HEK293 (cell line): ENCODE measurements at regions not wholly inside any gene's neighbourhood (a gene's known extent, or its start where the extent isn't known, plus 50 kb on each side); places are given as distances from the start of the nearest gene placed in this dataset.

Source experiments
- CTCF ChIA-PET: fragments of 350-600 bp; formaldehyde crosslinking; extraction: SDS; loops from one replicate; lab custom pipeline; 2021; ENCODE audit warnings: antibody characterized with exemption; lab: Yijun Ruan, JAX
- POLR2A ChIA-PET: fragments of 300-600 bp; formaldehyde crosslinking; extraction: SDS; loops from one replicate; lab custom pipeline; 2020; ENCODE audit warnings: antibody characterized with exemption, inconsistent platforms; lab: Yijun Ruan, JAX
- H3K27ac ChIP-seq: fragments of 200-500 bp; sonication (Bioruptor generic); 2 replicates; pipeline ENCODE4 v1.5.1; 2014; ENCODE audit warnings: low read depth, low read length, control low read depth, inconsistent platforms; ENCODE audit errors: extremely low read depth
- H3K36me3 ChIP-seq, 2 experiments: fragments of 200-500 bp in 1 of 2; sonication (Bioruptor generic) in 1 of 2; 1 replicate in 1 of 2; 2 replicates in 1 of 2; pipeline ENCODE4 v1.5.1; 2014 to 2017; ENCODE audit warnings: inconsistent platforms in 2 of 2, low read length in 2 of 2; ENCODE audit not compliant: control insufficient read depth in 2 of 2, insufficient read depth in 1 of 2
- H3K4me1 ChIP-seq: fragments of 200-500 bp; sonication (Bioruptor generic); 2 replicates; pipeline ENCODE4 v1.5.1; 2014; ENCODE audit warnings: mild to moderate bottlenecking, low read length, inconsistent platforms; ENCODE audit not compliant: control insufficient read depth, insufficient read depth
- H3K4me3 ChIP-seq: 2 replicates; pipeline ENCODE4 v1.5.1; 2011; ENCODE audit warnings: low read depth, mild to moderate bottlenecking, control low read depth, low read length, moderate library complexity
- H3K9me3 ChIP-seq: fragments of 200-500 bp; sonication (Bioruptor generic); 2 replicates; pipeline ENCODE4 v1.5.1; 2014; ENCODE audit warnings: low read depth, low read length, inconsistent platforms; ENCODE audit not compliant: control insufficient read depth, insufficient read depth
- GLI4 ChIP-seq: fragments of 450-650 bp; formaldehyde crosslinking; IDR thresholded peaks from 2 replicates; pipeline ENCODE4 v1.5.1; 2016; ENCODE audit warnings: missing biosample characterization, missing genetic modification characterization
- KLF1 ChIP-seq: fragments of 450-650 bp; formaldehyde crosslinking; IDR thresholded peaks from 2 replicates; pipeline ENCODE4 v1.5.1; 2016; ENCODE audit warnings: missing biosample characterization, missing genetic modification characterization
- KLF8 ChIP-seq: fragments of 450-650 bp; formaldehyde crosslinking; IDR thresholded peaks from 2 replicates; pipeline ENCODE4 v1.5.1; 2016; ENCODE audit warnings: missing biosample characterization, missing genetic modification characterization
- PRDM10 ChIP-seq: fragments of 450-650 bp; formaldehyde crosslinking; IDR thresholded peaks from 2 replicates; pipeline ENCODE4 v1.5.1; 2016; ENCODE audit warnings: missing biosample characterization, missing genetic modification characterization
- SALL2 ChIP-seq: fragments of 450-650 bp; formaldehyde crosslinking; IDR thresholded peaks from 2 replicates; pipeline ENCODE4 v1.5.0; 2017; ENCODE audit warnings: missing biosample characterization, mild to moderate bottlenecking, missing genetic modification characterization, borderline replicate concordance
- ZBTB21 ChIP-seq: fragments of 450-650 bp; formaldehyde crosslinking; IDR thresholded peaks from 2 replicates; pipeline ENCODE4 v1.5.1; 2017; ENCODE audit warnings: missing biosample characterization, missing genetic modification characterization
- ZNF114 ChIP-seq: fragments of 450-650 bp; formaldehyde crosslinking; IDR thresholded peaks from 2 replicates; pipeline ENCODE4 v1.5.0; 2017; ENCODE audit warnings: missing biosample characterization, missing genetic modification characterization
- ZNF174 ChIP-seq: fragments of 450-650 bp; formaldehyde crosslinking; IDR thresholded peaks from 2 replicates; pipeline ENCODE4 v1.5.0; 2017; ENCODE audit warnings: missing biosample characterization, mild to moderate bottlenecking, missing genetic modification characterization
- ZNF214 ChIP-seq: fragments of 450-650 bp; formaldehyde crosslinking; IDR thresholded peaks from 2 replicates; pipeline ENCODE4 v1.5.1; 2017; ENCODE audit warnings: missing biosample characterization, mild to moderate bottlenecking, missing genetic modification characterization, borderline replicate concordance
- ZNF266 ChIP-seq: fragments of 450-650 bp; formaldehyde crosslinking; IDR thresholded peaks from 2 replicates; pipeline ENCODE4 v1.5.1; 2016; ENCODE audit warnings: missing biosample characterization, missing genetic modification characterization, low read depth
- ZNF350 ChIP-seq: fragments of 450-650 bp; formaldehyde crosslinking; IDR thresholded peaks from 2 replicates; pipeline ENCODE4 v1.5.0; 2017; ENCODE audit warnings: missing biosample characterization, mild to moderate bottlenecking, missing genetic modification characterization
- ZNF394 ChIP-seq: fragments of 450-650 bp; formaldehyde crosslinking; IDR thresholded peaks from 2 replicates; pipeline ENCODE4 v1.5.1; 2016; ENCODE audit warnings: missing biosample characterization, missing genetic modification characterization, mild to moderate bottlenecking, moderate library complexity, borderline replicate concordance
- ZNF433 ChIP-seq: fragments of 450-650 bp; formaldehyde crosslinking; IDR thresholded peaks from 2 replicates; pipeline ENCODE4 v1.5.1; 2016; ENCODE audit warnings: missing biosample characterization, missing genetic modification characterization, low read depth
- ZNF510 ChIP-seq: fragments of 450-650 bp; formaldehyde crosslinking; IDR thresholded peaks from 2 replicates; pipeline ENCODE4 v1.5.1; 2018; ENCODE audit warnings: mild to moderate bottlenecking, missing genetic modification characterization, missing biosample characterization; ENCODE audit not compliant: insufficient replicate concordance
- ZNF513 ChIP-seq: fragments of 450-650 bp; IDR thresholded peaks from 2 replicates; pipeline ENCODE4 v1.5.1; 2018; ENCODE audit warnings: missing biosample characterization, missing genetic modification characterization
- ZNF544 ChIP-seq: fragments of 450-650 bp; formaldehyde crosslinking; IDR thresholded peaks from 2 replicates; pipeline ENCODE4 v1.5.0; 2017; ENCODE audit warnings: missing biosample characterization, missing genetic modification characterization
- ZNF555 ChIP-seq: fragments of 450-650 bp; formaldehyde crosslinking; conservative IDR thresholded peaks from 2 replicates; pipeline ENCODE4 v1.5.1; 2017; ENCODE audit warnings: missing biosample characterization, mild to moderate bottlenecking, missing genetic modification characterization, inconsistent platforms
- ZNF560 ChIP-seq: fragments of 450-650 bp; formaldehyde crosslinking; IDR thresholded peaks from 2 replicates; pipeline ENCODE4 v1.5.1; 2017; ENCODE audit warnings: missing biosample characterization, missing genetic modification characterization, borderline replicate concordance
- ZNF571 ChIP-seq: fragments of 450-650 bp; formaldehyde crosslinking; IDR thresholded peaks from 2 replicates; pipeline ENCODE4 v1.5.0; 2017; ENCODE audit warnings: missing biosample characterization, missing genetic modification characterization
- ZNF585B ChIP-seq: fragments of 450-650 bp; formaldehyde crosslinking; IDR thresholded peaks from 2 replicates; pipeline ENCODE4 v1.5.1; 2016; ENCODE audit warnings: missing biosample characterization, missing genetic modification characterization
- ZNF701 ChIP-seq: fragments of 450-650 bp; formaldehyde crosslinking; IDR thresholded peaks from 2 replicates; pipeline ENCODE4 v1.5.1; 2016; ENCODE audit warnings: missing biosample characterization, missing genetic modification characterization
- ZNF791 ChIP-seq: fragments of 450-650 bp; formaldehyde crosslinking; IDR thresholded peaks from 2 replicates; pipeline ENCODE4 v1.5.1; 2016; ENCODE audit warnings: missing biosample characterization, missing genetic modification characterization
- ZNF830 ChIP-seq: fragments of 450-650 bp; IDR thresholded peaks from 2 replicates; pipeline ENCODE4 v1.5.0; 2018; ENCODE audit warnings: missing biosample characterization, missing genetic modification characterization, low read depth, mild to moderate bottlenecking, moderate library complexity
- TF ChIP-seq, protein P1 (sequence below): fragments of 450-650 bp; formaldehyde crosslinking; IDR thresholded peaks from 2 replicates; pipeline ENCODE4 v1.5.1; 2016; ENCODE audit warnings: missing biosample characterization, missing genetic modification characterization
- TF ChIP-seq, protein P2 (sequence below): fragments of 450-650 bp; formaldehyde crosslinking; IDR thresholded peaks from 2 replicates; pipeline ENCODE4; 2016; ENCODE audit warnings: missing biosample characterization, missing genetic modification characterization

DNA sequence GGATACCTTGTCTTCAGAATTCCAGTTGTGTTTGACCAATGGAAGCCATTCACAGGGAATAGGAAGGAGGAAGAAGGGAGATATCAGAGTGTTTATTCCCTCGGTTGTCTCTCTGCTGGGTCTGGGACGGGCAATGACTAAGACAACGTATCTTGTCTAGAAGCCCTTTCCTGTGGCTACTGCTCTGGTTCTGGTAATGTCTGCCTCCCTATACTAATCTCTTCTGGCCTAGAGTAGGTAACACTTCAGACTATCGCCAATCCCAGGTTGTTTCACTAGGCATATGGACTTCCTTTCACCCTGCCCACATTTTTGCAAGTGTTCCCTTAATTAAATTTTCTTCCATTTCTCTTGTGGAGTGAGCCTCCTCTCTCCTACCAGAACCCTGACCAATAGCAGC lies 687.7 kb upstream of the TBX3 start:
- H3K4me1 ChIP-seq = no peaks in the 10 kb centered on the region
- H3K27ac ChIP-seq = no peak overlapping the region
- POLR2A ChIA-PET = interaction anchor here (0.5 kb wide), 1 partner anchor 10 kb away, joined by 3 read pairs; no protein-coding TSS in a partner anchor
- CTCF ChIA-PET = interaction anchor here (0.7 to 1.0 kb wide), 2 partner anchors 10 to 26 kb away, joined by 3 read pairs; no protein-coding TSS in a partner anchor
- no peak for TF ChIP-seq ZNF791 (tag by site-specific recombination)
- TF ChIP-seq ZNF214 = no peak
- TF ChIP-seq ZNF560 (tag by site-specific recombination) = no peak
- no peak for TF ChIP-seq ZNF266
- no peak for TF ChIP-seq ZNF585B (tag by site-specific recombination)
- no peak for TF ChIP-seq ZNF571 (tag by site-specific recombination)
- no peak for TF ChIP-seq ZNF350
- no peak for TF ChIP-seq GLI4
- no peak for TF ChIP-seq ZNF513 (tag by site-specific recombination)
- no peak for TF ChIP-seq KLF1 (tag by site-specific recombination)
- TF ChIP-seq, protein P1, sequence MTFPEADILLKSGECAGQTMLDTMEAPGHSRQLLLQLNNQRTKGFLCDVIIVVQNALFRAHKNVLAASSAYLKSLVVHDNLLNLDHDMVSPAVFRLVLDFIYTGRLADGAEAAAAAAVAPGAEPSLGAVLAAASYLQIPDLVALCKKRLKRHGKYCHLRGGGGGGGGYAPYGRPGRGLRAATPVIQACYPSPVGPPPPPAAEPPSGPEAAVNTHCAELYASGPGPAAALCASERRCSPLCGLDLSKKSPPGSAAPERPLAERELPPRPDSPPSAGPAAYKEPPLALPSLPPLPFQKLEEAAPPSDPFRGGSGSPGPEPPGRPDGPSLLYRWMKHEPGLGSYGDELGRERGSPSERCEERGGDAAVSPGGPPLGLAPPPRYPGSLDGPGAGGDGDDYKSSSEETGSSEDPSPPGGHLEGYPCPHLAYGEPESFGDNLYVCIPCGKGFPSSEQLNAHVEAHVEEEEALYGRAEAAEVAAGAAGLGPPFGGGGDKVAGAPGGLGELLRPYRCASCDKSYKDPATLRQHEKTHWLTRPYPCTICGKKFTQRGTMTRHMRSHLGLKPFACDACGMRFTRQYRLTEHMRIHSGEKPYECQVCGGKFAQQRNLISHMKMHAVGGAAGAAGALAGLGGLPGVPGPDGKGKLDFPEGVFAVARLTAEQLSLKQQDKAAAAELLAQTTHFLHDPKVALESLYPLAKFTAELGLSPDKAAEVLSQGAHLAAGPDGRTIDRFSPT (tag by site-specific recombination) = no peak
- TF ChIP-seq KLF8 (tag by site-specific recombination) = no peak
- TF ChIP-seq, protein P2, sequence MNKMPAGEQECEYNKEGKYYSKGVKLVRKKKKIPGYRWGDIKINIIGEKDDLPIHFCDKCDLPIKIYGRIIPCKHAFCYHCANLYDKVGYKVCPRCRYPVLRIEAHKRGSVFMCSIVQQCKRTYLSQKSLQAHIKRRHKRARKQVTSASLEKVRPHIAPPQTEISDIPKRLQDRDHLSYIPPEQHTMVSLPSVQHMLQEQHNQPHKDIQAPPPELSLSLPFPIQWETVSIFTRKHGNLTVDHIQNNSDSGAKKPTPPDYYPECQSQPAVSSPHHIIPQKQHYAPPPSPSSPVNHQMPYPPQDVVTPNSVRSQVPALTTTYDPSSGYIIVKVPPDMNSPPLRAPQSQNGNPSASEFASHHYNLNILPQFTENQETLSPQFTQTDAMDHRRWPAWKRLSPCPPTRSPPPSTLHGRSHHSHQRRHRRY (tag by site-specific recombination) = no peak
- TF ChIP-seq ZNF433 = no peak
- TF ChIP-seq, all 188 proteins: peak for 0
- no peaks in the 10 kb centered on the region for H3K36me3 ChIP-seq
- H3K4me3 ChIP-seq = no peak overlapping the region
- no peaks in the 10 kb centered on the region for H3K9me3 ChIP-seq

DNA sequence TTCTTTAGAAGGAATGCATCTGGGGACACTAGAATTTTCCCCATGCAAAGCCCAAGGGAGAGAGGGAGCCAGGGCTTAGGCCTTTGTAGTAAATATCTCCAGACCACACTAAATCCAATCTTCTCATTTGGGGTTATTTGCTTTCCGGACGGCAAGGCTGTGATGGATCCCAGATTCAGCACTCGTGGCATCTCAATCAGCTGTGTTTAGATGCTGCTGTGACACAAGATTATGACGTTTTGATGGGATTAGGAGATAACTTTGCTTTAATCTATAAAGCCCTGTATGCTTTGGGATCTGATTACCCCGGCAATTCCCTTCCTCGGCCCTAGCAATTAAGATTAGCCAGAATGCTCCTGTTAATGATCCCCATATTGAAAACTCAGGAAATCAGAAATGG lies 686.7 kb upstream of the TBX3 start:
- Histone ChIP-seq H3K9me3 (no peaks in the 10 kb centered on the region), H3K36me3 (no peaks in the 10 kb centered on the region), H3K4me1 (no peaks in the 10 kb centered on the region), H3K27ac (no peak overlapping the region), H3K4me3 (no peak overlapping the region)
- POLR2A ChIA-PET = no interaction called here
- CTCF ChIA-PET = interaction anchor here (0.5 kb wide), 1 partner anchor 15 kb away, joined by 3 read pairs; no protein-coding TSS in a partner anchor
- TF ChIP-seq SALL2 (tag by site-specific recombination) = no peak
- no peak for TF ChIP-seq ZNF701
- TF ChIP-seq ZNF114 (tag by site-specific recombination) = no peak
- TF ChIP-seq ZNF830 (tag by site-specific recombination) = no peak
- no peak for TF ChIP-seq ZNF174 (tag by site-specific recombination)
- TF ChIP-seq PRDM10 (tag by site-specific recombination) = no peak
- no peak for TF ChIP-seq ZBTB21 (tag by site-specific recombination)
- TF ChIP-seq ZNF510 (tag by site-specific recombination) = no peak
- no peak for TF ChIP-seq ZNF544 (tag by site-specific recombination)
- no peak for TF ChIP-seq ZNF394 (tag by site-specific recombination)
- no peak for TF ChIP-seq ZNF555 (tag by site-specific recombination)
